Ovary (tissue), 3 donors: ENCODE measurements at regions not wholly inside any gene's neighbourhood (a gene's known extent, or its start where the extent isn't known, plus 50 kb on each side); places are given as distances from the start of the nearest gene placed in this dataset.

Experiments used
- EP300 ChIP-seq: sonication (generic); formaldehyde crosslinking; IDR thresholded peaks from one replicate; pipeline ENCODE4 v1.6.1; 2017; ENCODE audit warnings: antibody characterized with exemption
- POLR2A ChIP-seq: fragments of 450-650 bp; IDR thresholded peaks from one replicate; pipeline ENCODE4 v1.6.1; 2017; ENCODE audit warnings: antibody characterized with exemption, mild to moderate bottlenecking, moderate library complexity
- TF ChIP-seq, protein P1 (sequence below), 3 donors: fragments of 450-650 bp in 2 of 3; fragments of 200-600 bp in 1 of 3; IDR thresholded peaks; one replicate each; pipeline versions ENCODE4 v1.5.1 to v1.8.0; 2016 to 2022; ENCODE audit warnings: antibody characterized with exemption in 3 of 3, mild to moderate bottlenecking in 1 of 3
- donor health status: DM: no; HTN: no; CAD: no.

DNA sequence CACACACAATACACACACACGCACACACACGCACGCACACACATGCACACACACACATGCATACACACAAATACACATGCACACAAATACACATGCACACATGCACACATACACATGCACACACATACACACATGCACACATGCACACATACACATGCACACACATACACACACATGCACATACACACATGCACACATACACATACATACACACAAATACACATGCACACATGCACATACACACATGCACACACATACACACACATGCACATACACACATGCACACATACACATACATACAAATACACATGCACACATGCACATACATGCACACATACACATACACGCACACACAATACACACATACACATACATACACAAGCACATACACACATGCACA lies 175.4 kb upstream of the RREB1 start:
- TF ChIP-seq EP300 (no peak), POLR2A (no peak)
- TF ChIP-seq, protein P1, sequence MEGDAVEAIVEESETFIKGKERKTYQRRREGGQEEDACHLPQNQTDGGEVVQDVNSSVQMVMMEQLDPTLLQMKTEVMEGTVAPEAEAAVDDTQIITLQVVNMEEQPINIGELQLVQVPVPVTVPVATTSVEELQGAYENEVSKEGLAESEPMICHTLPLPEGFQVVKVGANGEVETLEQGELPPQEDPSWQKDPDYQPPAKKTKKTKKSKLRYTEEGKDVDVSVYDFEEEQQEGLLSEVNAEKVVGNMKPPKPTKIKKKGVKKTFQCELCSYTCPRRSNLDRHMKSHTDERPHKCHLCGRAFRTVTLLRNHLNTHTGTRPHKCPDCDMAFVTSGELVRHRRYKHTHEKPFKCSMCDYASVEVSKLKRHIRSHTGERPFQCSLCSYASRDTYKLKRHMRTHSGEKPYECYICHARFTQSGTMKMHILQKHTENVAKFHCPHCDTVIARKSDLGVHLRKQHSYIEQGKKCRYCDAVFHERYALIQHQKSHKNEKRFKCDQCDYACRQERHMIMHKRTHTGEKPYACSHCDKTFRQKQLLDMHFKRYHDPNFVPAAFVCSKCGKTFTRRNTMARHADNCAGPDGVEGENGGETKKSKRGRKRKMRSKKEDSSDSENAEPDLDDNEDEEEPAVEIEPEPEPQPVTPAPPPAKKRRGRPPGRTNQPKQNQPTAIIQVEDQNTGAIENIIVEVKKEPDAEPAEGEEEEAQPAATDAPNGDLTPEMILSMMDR (IDR thresholded peaks at IDR 0.05) = no peak
